Type B pancreatic cell (in vitro differentiated cells): ENCODE measurements at regions not wholly inside any gene's neighbourhood (a gene's known extent, or its start where the extent isn't known, plus 50 kb on each side); places are given as distances from the start of the nearest gene placed in this dataset.
"Not testable (repeated sequence)": the region's sequence is repeated elsewhere in the genome, so short reads cannot be mapped to it uniquely, and the experiment has no call there.

ENCODE experiments used
- DNase-seq: peaks from one replicate; pipeline ENCODE4 v3.0.0; 2021; ENCODE audit warnings: mixed read lengths; ENCODE audit not compliant: unreplicated experiment; ENCODE audit errors: extremely low spot score
- H3K27ac Mint-ChIP-seq: 2 replicates; pipeline ENCODE4 v1.8.0; 2021; ENCODE audit warnings: mild to moderate bottlenecking, mixed read lengths
- H3K27me3 Mint-ChIP-seq: 2 replicates; pipeline ENCODE4 v1.8.0; 2021; ENCODE audit warnings: mixed read lengths
- H3K36me3 Mint-ChIP-seq: 2 replicates; pipeline ENCODE4 v1.8.0; 2021; ENCODE audit warnings: mixed read lengths
- H3K4me1 Mint-ChIP-seq: one replicate; pipeline ENCODE4 v1.8.0; 2021; ENCODE audit warnings: mixed read lengths; ENCODE audit not compliant: unreplicated experiment
- H3K4me3 Mint-ChIP-seq: 2 replicates; pipeline ENCODE4 v1.8.0; 2021; ENCODE audit warnings: mild to moderate bottlenecking, mixed read lengths
- H3K9me3 Mint-ChIP-seq: 2 replicates; pipeline ENCODE4 v1.8.0; 2021; ENCODE audit warnings: mixed read lengths
- CTCF ChIP-seq: fragments of 200-600 bp; sonication (generic); conservative IDR thresholded peaks from 2 replicates; pipeline ENCODE4 v1.5.0; 2021; ENCODE audit warnings: antibody characterized with exemption, mild to moderate bottlenecking

- peaks cover 95% of the 10 kb centered on the region for H3K27me3 Mint-ChIP-seq
These were observed 128.8 kb downstream of the RRAGC start for GRCh38 chr1:38730511-38731397.

GRCh38 chr1:38728585-38728908, 131.0 kb downstream of the RRAGC start:
- H3K27ac Mint-ChIP-seq: no peak overlapping the region
- no peaks in the 10 kb centered on the region for H3K9me3 Mint-ChIP-seq
- no peak overlapping the region for H3K4me3 Mint-ChIP-seq
- peaks cover 27% of the 10 kb centered on the region for H3K4me1 Mint-ChIP-seq
- peaks cover 92% of the 10 kb centered on the region for H3K27me3 Mint-ChIP-seq
- no peak for DNase-seq
- TF ChIP-seq CTCF: no peak
- no peaks in the 10 kb centered on the region for H3K36me3 Mint-ChIP-seq

More at GRCh38 chr1:38730511-38731397, 128.8 kb downstream of the RRAGC start:
- H3K36me3 Mint-ChIP-seq: no peaks in the 10 kb centered on the region
- H3K4me1 Mint-ChIP-seq: peaks cover 15% of the 10 kb centered on the region
- no peak overlapping the region for H3K4me3 Mint-ChIP-seq
- H3K9me3 Mint-ChIP-seq: peaks cover 6% of the 10 kb centered on the region
- H3K27ac Mint-ChIP-seq: no peak overlapping the region
- no peak for TF ChIP-seq CTCF
- DNase-seq: no peak

- Mint-ChIP-seq H3K27ac (no peak overlapping the region), H3K27me3 (peaks cover 93% of the 10 kb centered on the region)
- DNase-seq: no peak
These were observed 131.6 kb downstream of the RRAGC start for GRCh38 chr1:38727684-38728584.

GRCh38 chr1:38725321-38725961, 134.1 kb downstream of the RRAGC start:
- peaks cover 27% of the 10 kb centered on the region for H3K4me1 Mint-ChIP-seq
- not testable (repeated sequence) for H3K4me3 Mint-ChIP-seq, H3K9me3 Mint-ChIP-seq, H3K36me3 Mint-ChIP-seq, DNase-seq, H3K27ac Mint-ChIP-seq
- peaks cover 91% of the 10 kb centered on the region for H3K27me3 Mint-ChIP-seq

More at GRCh38 chr1:38727684-38728584, 131.6 kb downstream of the RRAGC start:
- Mint-ChIP-seq H3K9me3 (no peaks in the 10 kb centered on the region), H3K4me3 (peak overlapping the region; percentile 30), H3K36me3 (no peaks in the 10 kb centered on the region), H3K4me1 (peaks cover 27% of the 10 kb centered on the region)
- TF ChIP-seq CTCF: no peak

- no peak overlapping the region for H3K4me3 Mint-ChIP-seq
- no peaks in the 10 kb centered on the region for H3K36me3 Mint-ChIP-seq
- DNase-seq: no peak
- H3K4me1 Mint-ChIP-seq: peaks cover 27% of the 10 kb centered on the region
- H3K9me3 Mint-ChIP-seq: no peaks in the 10 kb centered on the region
- peak overlapping the region; percentile 22 for H3K27ac Mint-ChIP-seq
- no peak for TF ChIP-seq CTCF
- H3K27me3 Mint-ChIP-seq: peaks cover 90% of the 10 kb centered on the region
These were observed 135.1 kb downstream of the RRAGC start for GRCh38 chr1:38724160-38725131.
